WTC11 (cell line): ENCODE measurements at regions not wholly inside any gene's neighbourhood (a gene's known extent, or its start where the extent isn't known, plus 50 kb on each side); places are given as distances from the start of the nearest gene placed in this dataset.
"Not testable (repeated sequence)": the region's sequence is repeated elsewhere in the genome, so short reads cannot be mapped to it uniquely, and the experiment has no call there.

Source experiments
- ELF4 ChIP-seq: sonication (generic); formaldehyde crosslinking; IDR thresholded peaks from 2 replicates; pipeline ENCODE4 v1.8.1; 2022; ENCODE audit warnings: low read depth, mild to moderate bottlenecking, moderate library complexity, missing genetic modification reagents
- IRF2 ChIP-seq: sonication (generic); formaldehyde crosslinking; IDR thresholded peaks from 2 replicates; pipeline ENCODE4 v1.8.0; 2022; ENCODE audit warnings: low read depth, missing genetic modification reagents, borderline replicate concordance
- RELA ChIP-seq: sonication (generic); formaldehyde crosslinking; IDR thresholded peaks from 2 replicates; pipeline ENCODE4 v1.8.1; 2022; ENCODE audit warnings: missing genetic modification reagents, mild to moderate bottlenecking, borderline replicate concordance
- RORB ChIP-seq: fragments of 250-450 bp; sonication (Bioruptor Pico); IDR thresholded peaks from 2 replicates; pipeline ENCODE4 v1.9.0; 2021; ENCODE audit warnings: mild to moderate bottlenecking
- ZNF232 ChIP-seq: sonication (generic); formaldehyde crosslinking; IDR thresholded peaks from 2 replicates; pipeline ENCODE4 v1.8.0; 2022; ENCODE audit warnings: mild to moderate bottlenecking, missing genetic modification reagents
- TF ChIP-seq, protein P1 (sequence below): sonication (generic); formaldehyde crosslinking; conservative IDR thresholded peaks from 2 replicates; pipeline ENCODE4 v1.8.1; 2023; ENCODE audit warnings: mild to moderate bottlenecking, low read depth, missing genetic modification reagents, moderate library complexity
- TF ChIP-seq, protein P2 (sequence below): sonication (generic); formaldehyde crosslinking; IDR thresholded peaks from 2 replicates; pipeline ENCODE4 v1.8.1; 2022; ENCODE audit warnings: low read depth, missing genetic modification reagents, borderline replicate concordance
- TF ChIP-seq, protein P3 (sequence below): sonication (generic); formaldehyde crosslinking; IDR thresholded peaks from 2 replicates; pipeline ENCODE4 v1.8.0; 2022; ENCODE audit warnings: mild to moderate bottlenecking, missing genetic modification reagents
- TF ChIP-seq, protein P4 (sequence below): fragments of 200-600 bp; IDR thresholded peaks from 2 replicates; pipeline ENCODE4 v1.8.0; 2022; ENCODE audit warnings: antibody characterized with exemption
- TF ChIP-seq, protein P5 (sequence below): sonication (generic); formaldehyde crosslinking; IDR thresholded peaks from 2 replicates; pipeline ENCODE4 v1.8.1; 2023; ENCODE audit warnings: mild to moderate bottlenecking, missing genetic modification reagents, moderate library complexity

DNA sequence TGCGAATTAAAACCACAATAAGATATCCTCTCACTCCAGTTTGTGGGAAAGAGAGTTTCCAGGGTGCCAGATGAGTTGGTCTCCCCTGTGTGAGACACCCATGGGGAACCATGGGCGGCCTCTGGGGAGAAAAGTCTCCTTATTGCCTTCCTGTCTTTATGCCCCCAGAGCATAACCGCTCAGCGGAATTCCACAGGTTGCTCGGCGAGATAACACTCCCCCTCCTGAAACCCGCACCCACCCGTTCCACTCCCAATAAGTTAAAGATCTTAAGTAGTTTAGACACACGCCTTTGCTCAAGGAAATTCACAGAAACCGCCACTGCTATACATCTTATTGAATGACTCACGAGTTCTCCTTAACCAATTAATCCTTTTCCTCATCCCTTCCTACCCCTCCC lies 1361.6 kb downstream of the CDH11 start:
- TF ChIP-seq RELA (CRISPR knock-in tag); RORB (CRISPR knock-in tag); ZNF232; IRF2 (CRISPR knock-in tag); ELF4 (CRISPR knock-in tag): not testable (repeated sequence)
- TF ChIP-seq, protein P1, sequence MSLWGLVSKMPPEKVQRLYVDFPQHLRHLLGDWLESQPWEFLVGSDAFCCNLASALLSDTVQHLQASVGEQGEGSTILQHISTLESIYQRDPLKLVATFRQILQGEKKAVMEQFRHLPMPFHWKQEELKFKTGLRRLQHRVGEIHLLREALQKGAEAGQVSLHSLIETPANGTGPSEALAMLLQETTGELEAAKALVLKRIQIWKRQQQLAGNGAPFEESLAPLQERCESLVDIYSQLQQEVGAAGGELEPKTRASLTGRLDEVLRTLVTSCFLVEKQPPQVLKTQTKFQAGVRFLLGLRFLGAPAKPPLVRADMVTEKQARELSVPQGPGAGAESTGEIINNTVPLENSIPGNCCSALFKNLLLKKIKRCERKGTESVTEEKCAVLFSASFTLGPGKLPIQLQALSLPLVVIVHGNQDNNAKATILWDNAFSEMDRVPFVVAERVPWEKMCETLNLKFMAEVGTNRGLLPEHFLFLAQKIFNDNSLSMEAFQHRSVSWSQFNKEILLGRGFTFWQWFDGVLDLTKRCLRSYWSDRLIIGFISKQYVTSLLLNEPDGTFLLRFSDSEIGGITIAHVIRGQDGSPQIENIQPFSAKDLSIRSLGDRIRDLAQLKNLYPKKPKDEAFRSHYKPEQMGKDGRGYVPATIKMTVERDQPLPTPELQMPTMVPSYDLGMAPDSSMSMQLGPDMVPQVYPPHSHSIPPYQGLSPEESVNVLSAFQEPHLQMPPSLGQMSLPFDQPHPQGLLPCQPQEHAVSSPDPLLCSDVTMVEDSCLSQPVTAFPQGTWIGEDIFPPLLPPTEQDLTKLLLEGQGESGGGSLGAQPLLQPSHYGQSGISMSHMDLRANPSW: not testable (repeated sequence)
- TF ChIP-seq, protein P2, sequence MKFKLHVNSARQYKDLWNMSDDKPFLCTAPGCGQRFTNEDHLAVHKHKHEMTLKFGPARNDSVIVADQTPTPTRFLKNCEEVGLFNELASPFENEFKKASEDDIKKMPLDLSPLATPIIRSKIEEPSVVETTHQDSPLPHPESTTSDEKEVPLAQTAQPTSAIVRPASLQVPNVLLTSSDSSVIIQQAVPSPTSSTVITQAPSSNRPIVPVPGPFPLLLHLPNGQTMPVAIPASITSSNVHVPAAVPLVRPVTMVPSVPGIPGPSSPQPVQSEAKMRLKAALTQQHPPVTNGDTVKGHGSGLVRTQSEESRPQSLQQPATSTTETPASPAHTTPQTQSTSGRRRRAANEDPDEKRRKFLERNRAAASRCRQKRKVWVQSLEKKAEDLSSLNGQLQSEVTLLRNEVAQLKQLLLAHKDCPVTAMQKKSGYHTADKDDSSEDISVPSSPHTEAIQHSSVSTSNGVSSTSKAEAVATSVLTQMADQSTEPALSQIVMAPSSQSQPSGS (CRISPR knock-in tag): not testable (repeated sequence)
- TF ChIP-seq, protein P3, sequence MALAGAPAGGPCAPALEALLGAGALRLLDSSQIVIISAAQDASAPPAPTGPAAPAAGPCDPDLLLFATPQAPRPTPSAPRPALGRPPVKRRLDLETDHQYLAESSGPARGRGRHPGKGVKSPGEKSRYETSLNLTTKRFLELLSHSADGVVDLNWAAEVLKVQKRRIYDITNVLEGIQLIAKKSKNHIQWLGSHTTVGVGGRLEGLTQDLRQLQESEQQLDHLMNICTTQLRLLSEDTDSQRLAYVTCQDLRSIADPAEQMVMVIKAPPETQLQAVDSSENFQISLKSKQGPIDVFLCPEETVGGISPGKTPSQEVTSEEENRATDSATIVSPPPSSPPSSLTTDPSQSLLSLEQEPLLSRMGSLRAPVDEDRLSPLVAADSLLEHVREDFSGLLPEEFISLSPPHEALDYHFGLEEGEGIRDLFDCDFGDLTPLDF: not testable (repeated sequence)
- TF ChIP-seq, protein P4, sequence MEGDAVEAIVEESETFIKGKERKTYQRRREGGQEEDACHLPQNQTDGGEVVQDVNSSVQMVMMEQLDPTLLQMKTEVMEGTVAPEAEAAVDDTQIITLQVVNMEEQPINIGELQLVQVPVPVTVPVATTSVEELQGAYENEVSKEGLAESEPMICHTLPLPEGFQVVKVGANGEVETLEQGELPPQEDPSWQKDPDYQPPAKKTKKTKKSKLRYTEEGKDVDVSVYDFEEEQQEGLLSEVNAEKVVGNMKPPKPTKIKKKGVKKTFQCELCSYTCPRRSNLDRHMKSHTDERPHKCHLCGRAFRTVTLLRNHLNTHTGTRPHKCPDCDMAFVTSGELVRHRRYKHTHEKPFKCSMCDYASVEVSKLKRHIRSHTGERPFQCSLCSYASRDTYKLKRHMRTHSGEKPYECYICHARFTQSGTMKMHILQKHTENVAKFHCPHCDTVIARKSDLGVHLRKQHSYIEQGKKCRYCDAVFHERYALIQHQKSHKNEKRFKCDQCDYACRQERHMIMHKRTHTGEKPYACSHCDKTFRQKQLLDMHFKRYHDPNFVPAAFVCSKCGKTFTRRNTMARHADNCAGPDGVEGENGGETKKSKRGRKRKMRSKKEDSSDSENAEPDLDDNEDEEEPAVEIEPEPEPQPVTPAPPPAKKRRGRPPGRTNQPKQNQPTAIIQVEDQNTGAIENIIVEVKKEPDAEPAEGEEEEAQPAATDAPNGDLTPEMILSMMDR: not testable (repeated sequence)
- TF ChIP-seq, protein P5, sequence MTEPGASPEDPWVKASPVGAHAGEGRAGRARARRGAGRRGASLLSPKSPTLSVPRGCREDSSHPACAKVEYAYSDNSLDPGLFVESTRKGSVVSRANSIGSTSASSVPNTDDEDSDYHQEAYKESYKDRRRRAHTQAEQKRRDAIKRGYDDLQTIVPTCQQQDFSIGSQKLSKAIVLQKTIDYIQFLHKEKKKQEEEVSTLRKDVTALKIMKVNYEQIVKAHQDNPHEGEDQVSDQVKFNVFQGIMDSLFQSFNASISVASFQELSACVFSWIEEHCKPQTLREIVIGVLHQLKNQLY (CRISPR knock-in tag): not testable (repeated sequence)
